IMR-90 (cell line): ENCODE measurements at regions not wholly inside any gene's neighbourhood (a gene's known extent, or its start where the extent isn't known, plus 50 kb on each side); places are given as distances from the start of the nearest gene placed in this dataset.

Source experiments
- ATAC-seq: fragments of 200-7000 bp; cut with Tn5 transposase; 2 replicates; pipeline ENCODE4 v1.9.1; 2020; ENCODE audit warnings: low read depth, mild to moderate bottlenecking, moderate library complexity
- BruUV-seq: library from RNA; stranded (reverse); fragments of 400-500 nt; replicated peaks from 2 replicates; lab custom pipeline; 2021; lab: Mats Ljungman, UMichigan
- CTCF ChIA-PET: fragments of 300-600 bp; formaldehyde crosslinking; extraction: SDS; loops from one replicate; lab custom pipeline; 2021; ENCODE audit warnings: antibody characterized with exemption; lab: Yijun Ruan, JAX
- POLR2A ChIA-PET: fragments of 300-600 bp; sonication (Branson Sonifier 250); formaldehyde crosslinking; loops from one replicate; lab custom pipeline; 2022; ENCODE audit warnings: antibody characterized with exemption; ENCODE audit not compliant: unreplicated experiment; lab: Charles Lee
- DNase-seq: peaks from one replicate; pipeline ENCODE4 v3.0.0; 2013
- H2AFZ ChIP-seq: replicated peaks from 2 replicates; pipeline ENCODE3; 2013; ENCODE audit warnings: low read length, mild to moderate bottlenecking; ENCODE audit not compliant: poor library complexity
- H2AK5ac ChIP-seq: 2 replicates; pipeline ENCODE4 v1.6.1; 2013; ENCODE audit warnings: low read depth, low read length, inconsistent platforms
- H2AK9ac ChIP-seq: replicated peaks from 2 replicates; pipeline ENCODE3; 2013; ENCODE audit warnings: mild to moderate bottlenecking, low read depth, low read length, moderate library complexity; ENCODE audit not compliant: poor library complexity
- H2BK120ac ChIP-seq: 2 replicates; pipeline ENCODE4 v1.6.1; 2013; ENCODE audit warnings: low read depth, low read length, inconsistent platforms
- H2BK15ac ChIP-seq: 3 replicates; pipeline ENCODE4 v1.6.1; 2013; ENCODE audit warnings: low read depth, low read length, inconsistent platforms
- H2BK20ac ChIP-seq: 2 replicates; pipeline ENCODE4 v1.6.1; 2013; ENCODE audit warnings: low read depth, mild to moderate bottlenecking, inconsistent platforms, low read length, moderate library complexity
- H2BK5ac ChIP-seq: 2 replicates; pipeline ENCODE4 v1.6.1; 2013; ENCODE audit warnings: mild to moderate bottlenecking, low read depth, low read length, inconsistent platforms; ENCODE audit not compliant: poor library complexity, severe bottlenecking
- H3K14ac ChIP-seq: replicated peaks from 2 replicates; pipeline ENCODE4 v1.6.1; 2013; ENCODE audit warnings: low read depth, low read length, inconsistent platforms
- H3K18ac ChIP-seq: 2 replicates; pipeline ENCODE4 v1.6.1; 2013; ENCODE audit warnings: low read depth, low read length, control low read depth
- H3K23ac ChIP-seq: 2 replicates; pipeline ENCODE4 v1.6.1; 2013; ENCODE audit warnings: low read depth, low read length, inconsistent platforms
- H3K27ac ChIP-seq: 2 replicates; pipeline ENCODE4 v1.5.1; 2013; ENCODE audit warnings: mild to moderate bottlenecking, control low read depth, low read length; ENCODE audit not compliant: insufficient read depth
- H3K27me3 ChIP-seq: 2 replicates; pipeline ENCODE4 v1.6.1; 2013; ENCODE audit warnings: low read length; ENCODE audit not compliant: control insufficient read depth, insufficient read depth
- H3K36me3 ChIP-seq: 2 replicates; pipeline ENCODE4 v1.6.1; 2013; ENCODE audit warnings: low read length, mixed read lengths; ENCODE audit not compliant: control insufficient read depth, insufficient read depth
- H3K4ac ChIP-seq: 2 replicates; pipeline ENCODE4 v1.6.1; 2013; ENCODE audit warnings: low read depth, low read length, inconsistent platforms
- H3K4me1 ChIP-seq: 2 replicates; pipeline ENCODE4 v1.6.1; 2013; ENCODE audit warnings: low read length, mixed read lengths; ENCODE audit not compliant: control insufficient read depth, insufficient read depth
- H3K4me2 ChIP-seq: 2 replicates; pipeline ENCODE4 v1.6.1; 2013; ENCODE audit warnings: low read depth, mild to moderate bottlenecking, control low read depth, low read length, moderate library complexity
- H3K4me3 ChIP-seq: 2 replicates; pipeline ENCODE4 v1.5.1; 2013; ENCODE audit warnings: low read depth, mild to moderate bottlenecking, control low read depth, low read length, moderate library complexity; ENCODE audit not compliant: insufficient read depth
- H3K56ac ChIP-seq: 2 replicates; pipeline ENCODE4 v1.6.1; 2013; ENCODE audit warnings: low read length, inconsistent platforms; ENCODE audit not compliant: insufficient read depth; ENCODE audit errors: extremely low read depth
- H3K79me1 ChIP-seq, 2 experiments: 2 replicates each; pipeline ENCODE4 v1.6.1; 2013; ENCODE audit warnings: low read length in 2 of 2, inconsistent platforms in 1 of 2, low read depth in 1 of 2
- H3K9ac ChIP-seq: 2 replicates; pipeline ENCODE4 v1.6.1; 2013; ENCODE audit warnings: low read depth, low read length, control low read depth
- H3K9me1 ChIP-seq: 2 replicates; pipeline ENCODE4 v1.6.1; 2013; ENCODE audit warnings: low read length, inconsistent platforms; ENCODE audit not compliant: insufficient read depth
- H3K9me3 ChIP-seq: 2 replicates; pipeline ENCODE4 v1.6.1; 2013; ENCODE audit warnings: low read length; ENCODE audit not compliant: control insufficient read depth, insufficient read depth
- H4K20me1 ChIP-seq: 2 replicates; pipeline ENCODE4 v1.6.1; 2013; ENCODE audit warnings: low read length, inconsistent platforms; ENCODE audit not compliant: insufficient read depth
- H4K5ac ChIP-seq: 2 replicates; pipeline ENCODE4 v1.6.1; 2013; ENCODE audit warnings: mild to moderate bottlenecking, low read depth, low read length, control low read depth
- H4K8ac ChIP-seq, 2 experiments: 2 replicates each; pipeline ENCODE4 v1.6.1; 2013; ENCODE audit warnings: low read depth in 2 of 2, low read length in 2 of 2, control low read depth in 1 of 2, inconsistent platforms in 1 of 2
- H4K91ac ChIP-seq: 2 replicates; pipeline ENCODE4 v1.6.1; 2013; ENCODE audit warnings: low read depth, low read length, inconsistent platforms; ENCODE audit not compliant: insufficient read depth
- BHLHE40 ChIP-seq: fragments of 150-350 bp; IDR thresholded peaks from 2 replicates; pipeline ENCODE4 v1.6.1; 2016; ENCODE audit warnings: mild to moderate bottlenecking, low read depth, low read length
- MAZ ChIP-seq: IDR thresholded peaks from 2 replicates; pipeline ENCODE4 v1.6.1; 2012; ENCODE audit warnings: low read depth, mild to moderate bottlenecking, low read length, improper control_type of control experiment, moderate library complexity, borderline replicate concordance
- POLR2A ChIP-seq: IDR thresholded peaks from 2 replicates; pipeline ENCODE4 v1.6.1; 2012; ENCODE audit warnings: mild to moderate bottlenecking, low read depth, low read length
- WGBS, 2 experiments: methylation state at CpG; one replicate each; pipeline versions ENCODE4 v1.1.5 to v1.1.7; 2013; ENCODE audit warnings: missing lambda C conversion rate in 2 of 2; ENCODE audit not compliant: insufficient read length in 1 of 2; ENCODE audit errors: extremely low coverage in 2 of 2; 5-methylcytosine and 5-hydroxymethylcytosine counted together
- dilution Hi-C: fragments of 300-500 bp; cut with HindIII; formaldehyde crosslinking; loops from one replicate; pipeline ENCODE4 v1.14.3; 2018; ENCODE audit warnings: low sequenced_read_pairs; ENCODE audit not compliant: unreplicated experiment
- in situ Hi-C: fragments of 300-500 bp; cut with MboI; formaldehyde crosslinking; loops from 3 replicates; pipeline ENCODE4 v1.14.3; 2019; ENCODE audit warnings: low sequenced_read_pairs, inconsistent platforms, mixed read lengths
- intact Hi-C: fragments of 100-400 bp; cut with micrococcal nuclease; formaldehyde crosslinking; loops from 2 replicates; pipeline ENCODE4 v1.10.0; 2022

GRCh38 chr10:78931321-78932053, 137.3 kb upstream of the ZMIZ1 start:
- peak overlapping the region; percentile 52 for H2BK120ac ChIP-seq
- no peaks in the 10 kb centered on the region for H3K79me1 ChIP-seq
- H2BK20ac ChIP-seq: peak overlapping the region; percentile 8
- peak overlapping the region; percentile 19; the same call in 1 of the 2 replicates for H4K91ac ChIP-seq
- H3K36me3 ChIP-seq: no peaks in the 10 kb centered on the region
- peaks cover 6% of the 10 kb centered on the region; the same call in 1 of the 2 replicates for H4K20me1 ChIP-seq
- CTCF ChIA-PET: interaction anchor here (0.6 kb wide), 1 partner anchor 481 kb away, joined by 3 read pairs; no protein-coding TSS in a partner anchor
- no peak overlapping the region for H3K9ac ChIP-seq
- H3K23ac ChIP-seq: no peak overlapping the region
- DNase-seq (peak; percentile 88), ATAC-seq (peak; percentile 94)
- no peak overlapping the region for H4K8ac ChIP-seq
- peak overlapping the region; percentile 62 for H3K4ac ChIP-seq
- no peak overlapping the region for H3K56ac ChIP-seq
- H3K4me2 ChIP-seq: no peak overlapping the region
- H3K9me1 ChIP-seq: peaks cover 33% of the 10 kb centered on the region
- BruUV-seq: no TSS peak
- WGBS, 2 experiments: 87% methylated on average over 3 of the region's 21 CpGs; no CpG with 5 or more reads in 1 of the 2 experiments
- H3K27ac ChIP-seq: 0 out of 2 replicates have a peak overlapping the region, but pooled peaks have one; percentile 2
- no peak overlapping the region for H3K4me3 ChIP-seq
- no peak overlapping the region for H3K18ac ChIP-seq
- no peaks in the 10 kb centered on the region for H3K9me3 ChIP-seq
- peaks cover 19% of the 10 kb centered on the region for H3K4me1 ChIP-seq
- in situ Hi-C loops: no loop called here
- TF ChIP-seq POLR2A (no peak), MAZ (peak; percentile 77; the same call in 1 of the 2 replicates), BHLHE40 (no peak)
- H3K14ac ChIP-seq: no peak overlapping the region
- H2BK5ac ChIP-seq: no peak overlapping the region
- no peak overlapping the region for H4K5ac ChIP-seq
- dilution Hi-C loops: no loop called here
- peak overlapping the region; percentile 74 for H2AFZ ChIP-seq
- peak overlapping the region; percentile 11 for H2AK9ac ChIP-seq
- POLR2A ChIA-PET: no interaction called here
- H2AK5ac ChIP-seq: peak overlapping the region; percentile 77
- intact Hi-C loops: loop anchor here (5.0 kb wide), 1 partner anchor 136 kb away; the partner anchor contains the start of gene ZMIZ1
- H2BK15ac ChIP-seq: no peak overlapping the region; the same call in 2 of the 3 replicates
- H3K27me3 ChIP-seq: no peaks in the 10 kb centered on the region; the same call in 1 of the 2 replicates
